Amniotic stem cell (primary cell): ENCODE measurements at regions not wholly inside any gene's neighbourhood (a gene's known extent, or its start where the extent isn't known, plus 50 kb on each side); places are given as distances from the start of the nearest gene placed in this dataset.

Experiments used
- DNase-seq: peaks from one replicate; lab custom pipeline; 2025; lab: John Stamatoyannopoulos, UW

DNA sequence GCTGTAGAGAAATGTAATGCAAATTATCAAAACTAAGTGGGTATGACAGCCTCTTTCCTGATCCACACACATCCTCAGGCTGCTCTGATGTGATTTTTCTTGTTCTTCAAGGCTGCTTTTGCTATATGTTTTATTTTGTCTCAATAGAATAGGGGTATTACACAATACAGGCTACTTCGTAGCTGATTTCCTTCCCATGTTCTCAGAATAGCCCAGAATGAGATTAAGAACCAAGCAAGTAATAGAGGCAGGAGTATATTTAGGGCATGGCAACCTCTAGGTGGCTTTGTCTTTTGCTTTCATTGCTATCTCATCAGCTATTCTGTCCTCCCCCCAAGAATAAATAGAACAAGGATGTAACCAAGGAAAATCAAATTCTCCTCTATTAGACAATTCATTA, 241.8 kb downstream of the ALDH8A1 start:
- no peak for DNase-seq

DNA sequence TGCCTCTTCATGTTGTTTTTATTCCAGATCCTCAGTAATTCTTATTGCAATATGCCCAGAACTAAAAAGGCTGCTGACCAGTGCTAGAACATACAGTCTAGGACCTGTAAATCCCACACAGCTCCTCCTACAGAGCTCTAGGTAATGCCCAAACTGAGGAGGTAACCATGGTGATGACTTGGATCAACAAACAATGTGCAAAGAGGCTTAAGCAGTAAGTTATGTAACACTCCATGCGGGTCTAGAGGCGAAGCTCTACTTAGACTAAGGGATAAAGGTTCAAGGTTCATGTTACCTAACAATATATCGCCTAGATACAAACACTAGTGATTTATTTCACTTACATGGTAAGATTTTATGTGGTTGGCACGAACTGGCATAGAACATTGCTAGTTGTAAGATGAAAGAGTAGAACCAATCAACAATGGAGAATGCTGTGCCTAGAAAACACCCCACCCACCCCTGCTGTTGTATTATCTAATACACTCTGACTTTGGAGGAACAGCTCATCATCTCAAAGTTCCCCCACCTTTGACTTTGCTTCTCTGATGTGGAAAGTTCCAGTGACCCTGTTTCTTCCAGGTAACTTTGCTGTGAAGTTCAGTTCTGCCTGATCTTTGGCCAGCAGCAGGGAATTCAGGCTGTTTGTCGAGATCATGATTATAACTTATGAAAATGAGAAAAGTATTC, 242.4 kb downstream of the ALDH8A1 start:
- no peak for DNase-seq

DNA sequence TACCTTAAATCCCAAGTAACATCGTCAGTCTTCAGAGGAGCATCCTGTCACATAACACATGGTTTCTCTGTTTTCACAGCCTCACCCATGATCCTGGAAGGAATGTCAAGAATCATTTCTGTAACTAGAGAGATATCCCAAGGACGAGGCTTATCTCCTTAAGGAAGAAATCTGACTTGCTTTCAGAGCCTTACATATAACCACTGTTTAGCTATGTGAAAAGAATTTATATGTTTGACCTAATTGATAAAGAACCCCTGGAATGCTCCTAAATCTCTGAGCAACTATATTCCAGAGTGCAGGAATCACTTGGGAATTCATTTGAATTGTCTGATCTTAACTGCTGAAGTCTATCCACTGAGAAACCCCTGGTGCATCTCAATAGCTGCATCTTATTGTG, 243.1 kb downstream of the ALDH8A1 start:
- no peak for DNase-seq

DNA sequence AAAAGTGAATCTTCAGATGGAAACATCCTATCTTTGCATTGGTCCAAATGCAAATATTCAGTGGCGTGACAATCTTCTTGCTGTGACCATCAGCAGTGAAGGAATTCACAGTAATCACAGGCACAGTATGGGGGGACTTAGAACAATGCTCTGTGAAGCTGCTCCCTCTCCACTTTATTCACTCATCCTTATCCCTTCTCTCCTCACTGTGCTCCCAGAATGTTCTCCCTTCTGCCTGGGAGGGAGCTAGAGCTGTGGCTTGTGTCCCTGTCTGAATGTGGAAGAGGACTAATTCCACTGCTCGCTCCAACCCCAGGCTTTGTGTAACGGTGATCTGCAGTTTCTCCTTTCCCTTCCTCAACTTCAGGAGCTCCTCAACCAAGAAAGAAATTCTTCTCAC, 243.7 kb downstream of the ALDH8A1 start:
- DNase-seq = no peak

DNA sequence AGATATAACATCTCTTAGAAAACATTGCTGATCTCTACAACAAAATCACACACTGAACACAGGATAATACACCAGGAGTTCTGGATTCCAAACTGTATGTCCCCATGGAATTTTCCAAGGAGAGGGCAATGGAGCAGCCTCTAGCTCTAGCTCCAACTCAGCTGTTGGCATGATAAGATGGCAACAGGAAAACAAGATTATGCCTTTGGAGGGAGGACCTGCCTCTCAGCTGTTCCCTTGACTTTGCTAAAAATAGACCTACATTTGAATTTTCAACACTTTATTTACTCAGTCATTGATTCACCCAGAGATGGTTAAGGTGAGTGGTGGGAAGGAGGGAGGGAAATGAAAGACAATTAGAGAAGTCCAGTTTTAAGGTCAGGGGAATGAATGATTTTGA, 246.7 kb downstream of the ALDH8A1 start:
- no peak for DNase-seq

DNA sequence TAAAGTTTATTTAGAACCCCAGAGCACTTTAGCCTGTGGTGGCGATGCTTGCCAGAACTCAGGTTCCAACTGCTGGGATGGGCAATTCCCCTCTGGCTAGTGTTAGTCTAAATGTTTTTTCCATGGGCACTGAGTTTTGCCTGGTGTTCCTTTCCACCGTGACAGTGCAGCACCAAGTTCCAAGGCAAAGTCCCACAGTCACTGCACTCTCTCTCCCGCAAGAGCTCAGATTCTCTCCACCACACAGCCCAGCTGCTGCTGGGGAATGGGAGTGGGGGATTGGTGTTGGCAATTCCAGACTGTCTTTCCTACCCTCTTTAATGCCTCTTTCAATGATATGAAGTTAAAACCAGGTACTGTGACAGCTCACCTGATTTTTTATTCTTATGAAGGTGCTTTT, 247.6 kb downstream of the ALDH8A1 start:
- DNase-seq = no peak

DNA sequence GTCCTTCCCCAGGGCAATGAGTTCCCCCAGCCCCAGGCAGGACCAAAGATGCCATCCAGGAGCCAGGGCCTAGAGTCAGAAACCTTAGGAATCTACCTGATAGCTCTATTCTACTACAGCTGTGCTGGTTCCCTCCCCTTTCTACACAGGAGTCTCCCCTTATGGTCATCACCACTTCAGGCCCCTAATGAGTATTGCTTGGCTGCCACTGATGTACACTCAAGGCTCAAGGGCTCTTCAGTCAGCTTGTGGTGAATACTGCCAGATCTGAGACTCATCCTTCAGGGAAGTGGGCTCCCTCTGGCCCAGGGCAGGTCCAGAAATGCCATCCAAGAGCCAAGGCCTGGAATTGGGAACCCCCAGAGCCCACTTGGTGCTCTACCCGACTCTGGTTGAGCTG, 248.6 kb downstream of the ALDH8A1 start:
- no peak for DNase-seq

DNA sequence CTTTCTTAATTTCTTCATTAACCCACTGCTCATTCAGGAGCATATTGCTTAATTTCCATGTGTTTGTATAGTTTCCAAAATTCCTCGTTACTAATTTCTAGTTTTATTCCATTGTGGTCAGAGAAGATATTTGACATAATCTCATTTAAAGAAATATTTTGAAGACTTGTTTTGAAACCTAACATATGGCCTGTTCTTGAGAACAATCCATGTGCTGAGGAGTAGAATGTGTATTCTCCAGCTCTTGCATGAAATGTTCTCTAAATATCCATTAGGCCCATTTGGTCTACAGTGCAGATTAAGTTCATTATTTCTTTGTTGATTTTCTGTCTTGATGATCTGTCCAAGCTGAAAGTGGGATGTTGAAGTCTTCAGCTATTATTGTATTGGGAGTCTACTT, 251.7 kb downstream of the ALDH8A1 start:
- DNase-seq = no peak

DNA sequence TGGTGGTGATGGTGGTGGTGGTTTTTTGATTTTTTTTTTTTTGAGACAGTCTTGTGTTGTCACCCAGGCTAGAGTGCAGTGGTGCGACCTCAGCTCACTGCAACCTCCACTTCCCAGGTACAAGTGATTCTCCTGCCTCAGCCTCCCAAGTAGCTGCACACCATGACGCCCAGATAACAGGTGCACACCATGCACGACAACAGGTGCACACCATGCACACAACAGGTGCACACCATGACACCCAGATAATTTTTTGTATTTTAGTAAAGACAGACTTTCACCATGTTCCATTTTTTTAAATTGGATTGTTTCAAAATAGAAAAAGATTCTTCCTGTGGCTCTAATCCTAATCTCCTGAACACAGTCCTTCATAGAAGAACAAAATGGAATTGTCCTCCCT, 257.9 kb downstream of the ALDH8A1 start:
- no peak for DNase-seq

DNA sequence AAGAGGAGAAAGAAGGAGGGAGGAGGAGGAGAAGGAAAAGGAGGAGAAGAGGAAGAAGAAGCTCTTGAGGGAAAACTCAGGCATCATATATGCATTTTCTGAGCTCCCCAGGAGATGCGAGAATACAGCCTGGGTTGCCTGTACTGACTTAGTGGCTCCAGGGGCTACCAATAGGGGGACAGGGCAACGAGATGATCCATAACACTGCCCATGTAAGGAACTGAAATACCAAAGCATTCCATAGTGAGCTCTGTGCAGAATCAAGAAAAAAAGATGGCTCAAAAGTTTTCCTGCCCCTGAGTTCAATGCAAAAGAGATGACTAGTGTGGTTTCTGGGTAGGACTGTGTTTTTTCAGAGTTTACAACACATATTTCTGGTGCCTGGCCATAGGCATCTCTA, 258.7 kb downstream of the ALDH8A1 start:
- no peak for DNase-seq

DNA sequence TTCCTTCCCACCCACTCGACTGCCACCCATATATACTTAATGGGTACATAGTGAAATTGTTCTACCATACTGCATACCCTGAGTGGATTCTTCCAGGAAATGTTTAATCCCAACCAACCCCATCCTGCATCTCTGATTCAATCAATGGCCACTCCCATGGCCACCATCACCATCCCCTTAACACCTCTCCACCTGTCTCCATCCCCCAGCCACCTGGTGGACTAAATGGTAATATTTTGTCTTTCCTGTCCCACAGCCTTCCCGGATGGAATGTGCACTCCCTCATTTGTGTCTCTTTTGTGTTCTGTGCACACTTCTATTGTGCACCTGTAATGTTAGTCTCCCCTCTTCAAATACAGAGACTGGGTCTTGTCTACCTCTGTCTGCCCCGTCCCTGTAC, 259.9 kb downstream of the ALDH8A1 start:
- no peak for DNase-seq

DNA sequence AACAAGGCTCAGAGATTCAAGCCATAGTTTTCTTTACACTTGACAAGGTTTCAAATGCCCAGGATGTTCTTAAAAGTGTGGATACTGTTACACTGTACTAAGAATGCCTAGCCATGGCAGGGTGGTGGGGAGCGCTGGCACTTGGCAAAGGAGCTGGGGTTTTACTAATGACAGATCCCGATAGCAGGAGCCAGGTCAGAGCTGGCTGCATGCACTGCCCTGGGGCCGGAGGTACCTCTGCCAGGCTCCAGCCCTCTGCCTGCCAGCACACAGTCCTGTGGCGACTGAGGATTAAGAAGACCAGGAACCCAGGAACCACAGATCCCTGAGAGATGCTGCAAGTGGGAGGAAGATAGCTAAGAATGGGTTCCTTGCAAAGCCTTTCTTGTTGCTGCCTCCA, 260.3 kb downstream of the ALDH8A1 start:
- DNase-seq = no peak

DNA sequence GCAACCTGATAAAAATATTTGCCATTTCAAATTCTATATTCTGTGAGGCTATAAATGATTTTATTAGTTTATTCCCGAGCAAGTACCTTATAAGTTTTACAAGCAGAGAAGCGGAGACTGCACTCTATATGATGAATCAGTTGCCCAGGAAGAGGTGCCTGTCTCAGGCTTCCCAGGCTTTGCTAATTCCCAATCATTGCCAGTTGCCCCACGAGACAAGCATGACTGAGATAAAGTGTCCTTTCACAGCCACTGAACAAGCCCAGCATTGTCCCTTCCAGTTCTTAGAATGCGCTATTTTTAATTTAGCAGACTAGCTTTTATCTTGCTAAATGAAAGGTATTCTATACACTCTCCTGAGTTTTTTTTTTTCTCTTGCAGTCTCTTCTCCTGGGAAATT, 260.7 kb downstream of the ALDH8A1 start:
- DNase-seq = no peak

DNA sequence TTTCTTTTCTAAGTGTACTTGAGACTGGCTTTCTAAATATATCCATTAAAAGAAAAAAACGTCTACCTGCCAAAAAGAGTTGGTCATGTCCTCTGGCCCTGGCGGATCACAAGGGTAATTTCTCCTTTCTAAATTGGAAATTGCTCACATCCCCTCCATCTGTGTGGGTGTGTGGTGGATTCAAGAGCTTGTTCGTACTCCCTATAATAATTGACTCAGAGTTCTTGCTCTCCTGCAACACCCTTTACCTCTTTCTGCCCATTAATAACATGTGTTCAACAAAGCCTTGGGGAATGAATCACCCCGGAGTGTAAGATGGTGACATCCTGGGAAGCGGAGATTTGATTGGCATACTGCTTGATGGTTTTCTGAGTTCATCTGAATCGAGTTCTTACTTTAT, 263.8 kb downstream of the ALDH8A1 start:
- DNase-seq = no peak

DNA sequence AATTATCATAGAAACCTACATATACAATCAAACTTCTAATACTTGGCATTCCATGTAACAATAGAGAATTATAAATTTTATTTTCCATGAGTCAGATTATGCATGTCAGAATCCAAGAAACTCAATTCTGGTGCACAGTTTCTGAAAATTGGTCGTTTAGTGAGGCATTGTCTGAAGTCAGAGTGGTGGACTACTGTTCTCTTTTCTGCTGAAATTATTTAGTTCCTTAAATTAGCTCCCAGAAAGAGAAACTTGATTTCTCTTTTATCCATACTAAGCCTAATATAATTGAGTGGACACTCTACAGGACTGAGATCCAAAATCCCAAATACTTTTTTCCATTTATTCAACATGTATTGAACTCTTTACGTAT, 265.5 kb downstream of the ALDH8A1 start:
- no peak for DNase-seq

DNA sequence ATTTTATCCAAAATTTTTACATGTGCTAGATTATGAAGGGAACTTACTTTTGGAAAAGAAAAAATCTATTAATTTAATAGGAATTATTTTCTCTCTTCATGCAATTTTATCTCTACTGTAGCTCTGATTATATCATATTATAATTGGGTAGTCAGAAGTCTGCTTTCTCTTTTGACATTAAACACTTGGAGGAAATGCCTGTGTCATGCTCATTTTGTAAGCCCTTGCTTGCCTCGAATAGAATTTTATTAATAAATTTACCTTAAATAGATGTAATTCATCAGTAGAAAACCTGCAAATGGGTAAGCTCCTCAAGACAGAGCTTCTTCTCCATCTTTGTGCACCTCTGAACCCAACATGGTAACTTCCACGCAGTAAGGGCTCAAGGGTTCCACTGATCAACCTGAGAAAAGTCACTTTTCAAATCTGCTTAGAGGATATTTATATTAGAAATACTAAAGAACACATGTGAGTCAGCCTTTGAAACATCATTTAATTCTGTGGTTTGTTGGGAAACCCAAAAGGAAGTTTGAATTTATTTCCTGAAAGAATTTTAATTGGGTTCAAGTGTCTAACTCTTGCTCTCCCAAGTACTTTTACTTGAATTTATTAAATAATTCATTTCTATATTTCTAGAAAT, 266.0 kb downstream of the ALDH8A1 start:
- DNase-seq = no peak

DNA sequence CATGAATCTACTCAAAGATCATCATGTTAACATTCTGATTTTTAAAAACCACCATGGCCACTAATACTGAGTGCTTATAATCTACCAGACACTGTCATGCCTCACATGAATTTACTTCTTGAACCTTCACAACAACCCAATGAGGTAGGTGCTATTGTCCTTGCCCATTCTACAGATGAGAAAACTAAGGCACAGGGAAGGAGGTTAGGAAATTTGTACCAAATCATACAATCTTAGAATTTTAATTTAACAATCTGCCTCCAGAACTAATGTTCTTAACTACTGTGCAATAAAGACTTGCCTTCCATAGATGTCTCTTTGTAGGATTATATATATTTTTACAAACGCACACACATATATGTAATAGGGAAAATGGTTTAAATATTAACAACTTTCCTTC, 269.5 kb downstream of the ALDH8A1 start:
- DNase-seq = no peak

DNA sequence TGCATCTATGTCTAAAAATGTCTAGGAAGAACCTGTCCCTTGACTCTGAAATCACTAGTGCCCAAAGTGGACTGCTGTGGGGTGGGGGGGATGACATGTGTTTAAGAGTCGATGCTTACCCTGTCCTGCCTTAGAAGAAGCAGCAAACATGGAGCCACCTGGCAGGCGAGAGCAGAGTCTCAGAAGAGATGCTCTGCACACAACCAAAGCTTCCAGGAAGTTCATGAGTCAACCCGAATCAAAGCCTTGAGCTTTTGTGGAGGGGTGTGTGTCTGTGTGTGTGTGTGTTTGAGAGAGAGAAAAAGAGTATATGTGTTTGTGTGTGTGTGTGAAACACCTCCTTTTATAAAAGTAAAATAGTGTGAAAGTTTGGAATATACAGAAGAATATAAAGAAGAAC, 269.9 kb downstream of the ALDH8A1 start:
- no peak for DNase-seq

DNA sequence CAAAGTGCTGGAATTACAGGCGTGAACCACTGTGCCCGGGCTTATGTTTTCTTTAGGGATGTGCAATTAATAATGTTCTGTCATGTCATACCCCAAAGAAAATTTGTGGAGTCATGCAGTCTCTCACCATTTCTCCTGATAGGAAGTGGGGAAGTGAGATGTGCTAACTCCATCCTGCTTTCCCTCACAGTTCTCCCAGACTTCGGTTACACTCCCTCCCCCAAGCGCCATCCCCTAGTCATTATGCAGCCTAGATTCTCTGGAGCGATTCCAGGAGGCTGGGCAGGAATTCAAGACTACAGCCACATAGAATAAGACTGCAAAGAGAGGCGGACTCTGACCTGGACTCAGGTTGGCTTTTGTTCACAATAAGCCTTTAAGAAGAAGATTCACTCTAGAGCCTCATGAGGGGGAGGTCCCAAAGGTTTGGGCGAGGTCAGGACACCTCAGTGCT, 271.4 kb downstream of the ALDH8A1 start:
- no peak for DNase-seq

DNA sequence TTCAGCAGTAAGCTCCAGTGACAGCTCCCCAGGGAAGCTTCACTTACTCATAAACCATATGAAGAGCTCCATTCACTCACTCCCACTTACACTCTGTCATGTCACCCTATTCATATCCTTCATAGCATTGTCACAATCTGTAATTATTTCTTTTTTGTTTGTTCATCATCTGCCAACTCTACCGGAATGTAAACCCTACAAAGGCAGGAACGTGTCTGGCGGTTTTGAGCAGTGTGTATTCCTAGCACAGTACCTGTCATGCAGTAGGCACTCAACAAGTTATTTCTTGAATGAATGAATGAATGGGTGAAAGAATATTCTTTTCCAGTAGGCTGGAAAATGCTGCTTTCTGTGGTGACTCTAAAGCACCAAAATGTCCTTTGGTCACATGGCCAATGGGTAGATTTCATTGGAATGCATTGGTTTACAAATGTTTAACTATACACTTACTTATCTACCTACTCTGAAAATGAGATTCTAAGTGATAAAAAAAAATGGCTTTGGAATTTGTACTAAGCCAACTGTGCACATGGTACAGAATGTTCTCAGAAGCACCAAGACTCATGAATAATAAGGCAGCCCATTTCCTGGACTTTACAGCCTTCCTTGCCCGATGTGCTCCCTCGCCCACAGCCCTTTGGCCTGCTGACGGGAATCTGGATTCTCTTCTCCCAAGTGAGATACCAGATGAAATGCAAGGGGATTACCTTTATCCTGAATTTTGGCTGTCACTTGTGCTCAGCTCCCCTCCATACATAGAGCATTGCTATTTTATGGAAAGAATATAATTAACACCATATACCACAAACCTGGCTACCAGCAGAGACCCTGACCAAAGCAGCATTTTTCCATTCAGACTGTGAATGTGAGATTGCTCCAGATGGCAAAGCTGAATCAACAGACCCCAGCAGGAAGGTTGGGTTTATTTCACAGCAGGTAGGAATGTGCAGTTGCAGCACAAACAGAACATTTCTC, 273.3 kb downstream of the ALDH8A1 start:
- no peak for DNase-seq

DNA sequence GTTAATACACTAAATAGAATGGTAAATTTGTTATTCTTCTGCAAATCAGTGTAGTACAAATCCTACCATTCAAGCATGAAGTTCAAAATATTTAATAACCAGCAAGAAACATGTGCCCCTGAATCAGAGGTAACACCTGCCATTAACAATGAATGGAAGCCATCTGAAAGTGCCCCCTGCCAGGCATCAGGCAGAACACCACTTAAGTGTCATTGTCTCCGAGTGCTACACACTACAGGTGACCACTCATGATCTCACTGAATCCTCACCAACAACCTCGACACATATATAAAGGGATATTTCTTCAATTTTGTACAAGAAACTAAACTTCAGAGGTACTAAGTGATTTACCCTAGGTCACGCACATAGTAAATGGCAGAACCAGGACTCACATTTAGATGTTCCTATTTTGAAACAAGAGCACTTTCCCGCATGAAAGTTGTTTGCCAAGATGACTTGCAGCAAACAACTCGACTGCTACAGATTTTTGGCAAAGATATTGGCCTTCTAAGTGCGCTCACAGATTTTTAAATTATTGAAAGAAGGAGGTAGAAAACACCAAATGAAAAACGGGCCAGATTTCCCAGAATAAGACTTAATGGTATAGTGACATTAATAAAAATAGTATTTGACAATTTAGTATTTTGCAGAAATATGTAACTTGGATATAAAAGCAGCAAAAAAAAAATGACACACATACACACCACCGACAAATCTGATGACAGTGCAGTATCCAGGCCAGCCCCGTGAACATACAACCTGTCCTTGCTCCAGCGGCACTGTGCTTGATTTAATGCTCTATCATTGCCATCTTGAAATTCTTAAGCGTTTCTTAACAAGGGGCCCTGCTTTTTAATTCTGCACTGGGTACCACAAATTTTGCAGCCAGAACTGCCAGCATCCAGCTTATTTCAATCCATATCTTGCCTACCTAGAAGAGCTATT, 274.5 kb downstream of the ALDH8A1 start:
- no peak for DNase-seq

DNA sequence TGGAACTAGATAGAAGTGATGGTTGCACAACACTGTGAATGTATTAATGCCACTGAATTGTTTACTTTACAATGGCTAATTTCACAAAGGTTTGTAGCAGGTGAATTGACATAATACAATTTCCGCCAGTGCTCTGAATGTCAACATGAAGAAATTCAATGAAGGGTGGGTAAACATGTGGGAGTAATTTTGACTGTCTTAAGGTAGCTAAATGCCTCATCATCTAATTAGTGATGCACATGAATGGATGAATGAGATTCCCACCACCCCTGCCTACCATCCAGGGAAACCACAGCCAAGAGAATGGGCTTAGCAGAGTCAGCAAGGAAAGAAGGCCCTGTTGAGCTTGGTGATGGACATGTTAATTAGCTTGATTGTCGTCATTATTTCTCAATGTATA, 275.3 kb downstream of the ALDH8A1 start:
- no peak for DNase-seq
